GM21529 (cell line): ENCODE measurements at regions not wholly inside any gene's neighbourhood (a gene's known extent, or its start where the extent isn't known, plus 50 kb on each side); places are given as distances from the start of the nearest gene placed in this dataset.

Experiments
- ATAC-seq: cut with Tn5 transposase; IDR thresholded peaks from one replicate; pipeline ENCODE4 v1.9.1; 2021; ENCODE audit not compliant: unreplicated experiment

DNA sequence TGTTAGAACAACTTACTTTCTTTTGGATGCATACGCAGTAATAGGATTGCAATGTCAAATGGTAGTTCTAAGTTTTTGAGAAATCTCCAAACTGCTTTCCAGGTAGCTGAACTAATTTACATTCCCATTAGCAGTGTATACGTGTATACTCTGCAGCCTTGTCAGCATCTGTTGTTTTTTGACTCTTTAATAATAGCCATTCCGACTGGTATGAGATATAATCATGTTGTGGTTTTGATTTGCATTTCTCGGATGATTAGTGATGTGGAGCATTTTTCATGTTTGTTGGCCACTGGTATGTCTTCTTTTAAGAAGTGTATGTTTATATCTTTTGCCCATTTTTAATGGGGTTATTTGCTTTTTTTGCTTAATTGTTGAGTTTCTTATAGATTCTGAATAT is 76.9 kb upstream of the HNRNPA1L2 start:
- ATAC-seq, result peak; percentile 73

DNA sequence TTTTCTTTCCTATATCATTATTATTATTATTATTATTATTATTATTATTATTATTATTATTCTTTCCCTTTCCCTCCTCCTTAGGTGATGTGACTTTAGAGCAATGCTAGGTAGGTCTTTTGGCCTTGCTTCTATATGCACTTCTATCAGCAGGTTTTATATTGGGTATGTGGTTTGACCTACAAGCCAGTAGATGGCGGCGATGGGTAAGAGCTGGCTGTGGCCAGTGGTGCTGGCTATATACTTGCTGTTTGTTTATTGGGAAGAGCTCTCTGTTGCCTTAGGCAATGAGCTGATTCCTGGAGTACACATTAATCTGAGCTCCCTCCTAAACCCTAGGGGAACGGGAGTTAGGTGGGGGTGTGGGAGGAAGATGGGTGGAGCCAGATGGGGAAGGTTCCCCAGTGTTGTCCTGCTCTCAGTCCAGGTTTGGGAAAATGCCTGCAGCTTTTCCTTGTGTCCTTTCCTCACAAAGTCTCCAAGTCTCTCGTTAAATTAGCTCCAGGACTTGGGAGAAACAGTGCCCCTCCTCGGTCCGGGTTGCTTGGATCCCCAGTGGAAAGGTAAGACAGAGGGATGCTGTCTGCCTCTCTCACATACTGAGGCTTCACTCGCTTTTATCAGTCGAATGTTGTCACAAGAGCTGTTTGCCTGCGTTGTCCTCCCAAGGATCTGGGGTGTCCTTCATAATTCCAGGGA is 72.2 kb upstream of the HNRNPA1L2 start:
- peak; percentile 86 for ATAC-seq

DNA sequence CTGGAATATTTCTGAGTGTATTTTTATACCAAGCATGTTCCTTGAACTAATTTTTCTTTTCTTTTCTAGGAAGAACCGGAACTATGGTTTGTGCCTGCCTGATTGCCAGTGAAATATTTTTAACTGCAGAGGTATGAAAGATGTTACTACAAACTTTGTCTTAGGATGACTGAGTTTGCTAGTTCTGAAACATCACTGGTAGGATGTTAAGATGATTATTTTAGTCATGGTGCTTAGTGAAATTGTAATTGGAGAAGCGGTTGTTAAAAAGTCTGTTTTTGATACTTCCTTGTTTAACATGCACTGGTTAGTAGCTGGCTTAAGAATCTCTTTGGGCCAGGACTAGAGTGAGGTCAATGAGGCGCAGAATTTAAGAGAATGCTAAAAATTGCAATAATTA is 71.1 kb upstream of the HNRNPA1L2 start:
- peak; percentile 48 for ATAC-seq

DNA sequence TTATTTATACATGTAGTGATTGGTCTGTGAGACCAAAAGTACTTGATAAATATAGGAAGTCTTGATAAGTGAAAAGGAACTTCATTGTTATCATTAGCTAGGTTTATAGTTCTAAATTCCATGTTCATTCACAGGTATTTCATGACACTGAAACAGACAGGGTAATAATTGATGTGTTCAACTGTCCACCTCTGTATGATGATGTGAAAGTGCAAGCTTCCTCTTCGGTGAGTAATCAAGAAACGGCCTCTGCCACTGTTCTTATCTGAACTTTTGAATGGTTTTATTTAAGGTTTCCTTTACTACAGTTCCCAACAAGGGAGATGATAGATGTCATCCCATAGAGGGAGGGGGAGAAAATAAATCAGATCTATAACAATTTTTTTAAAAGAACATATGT is 59.3 kb upstream of the HNRNPA1L2 start:
- peak; percentile 96 for ATAC-seq
